Ishikawa (cell line): ENCODE measurements at regions not wholly inside any gene's neighbourhood (a gene's known extent, or its start where the extent isn't known, plus 50 kb on each side); places are given as distances from the start of the nearest gene placed in this dataset.

ENCODE experiments used
- CEBPB ChIP-seq: IDR thresholded peaks from 2 replicates; pipeline ENCODE4 v1.6.1; 2012
- CREB1 ChIP-seq: IDR thresholded peaks from 2 replicates; pipeline ENCODE4 v1.6.1; 2012; ENCODE audit warnings: low read depth
- EGR1 ChIP-seq: IDR thresholded peaks from 2 replicates; pipeline ENCODE4 v1.6.1; 2012
- EP300 ChIP-seq: IDR thresholded peaks from 2 replicates; pipeline ENCODE4 v1.6.1; 2012; ENCODE audit warnings: borderline replicate concordance
- FOXM1 ChIP-seq: IDR thresholded peaks from 2 replicates; pipeline ENCODE4 v1.6.1; 2012; ENCODE audit warnings: low read depth, borderline replicate concordance
- NFIC ChIP-seq: IDR thresholded peaks from 2 replicates; pipeline ENCODE4 v1.6.1; 2012
- RAD21 ChIP-seq: IDR thresholded peaks from 2 replicates; pipeline ENCODE4 v1.6.1; 2012; ENCODE audit warnings: low read depth
- REST ChIP-seq: IDR thresholded peaks from 2 replicates; pipeline ENCODE4 v1.6.1; 2012; ENCODE audit warnings: low read depth, mild to moderate bottlenecking
- TAF1 ChIP-seq: IDR thresholded peaks from 2 replicates; pipeline ENCODE4 v1.6.1; 2012; ENCODE audit warnings: low read depth, mild to moderate bottlenecking
- TCF12 ChIP-seq: IDR thresholded peaks from 2 replicates; pipeline ENCODE4 v1.6.1; 2012; ENCODE audit warnings: low read depth
- TEAD4 ChIP-seq: IDR thresholded peaks from 2 replicates; pipeline ENCODE4 v1.6.1; 2012
- YY1 ChIP-seq: IDR thresholded peaks from 2 replicates; pipeline ENCODE4 v1.6.1; 2012; ENCODE audit warnings: low read depth
- ZBTB7A ChIP-seq: IDR thresholded peaks from 2 replicates; pipeline ENCODE4 v1.6.1; 2012; ENCODE audit warnings: low read depth
- TF ChIP-seq, protein P1 (sequence below): IDR thresholded peaks from 2 replicates; pipeline ENCODE4 v1.6.1; 2012
- TF ChIP-seq, protein P2 (sequence below): IDR thresholded peaks from 2 replicates; pipeline ENCODE4 v1.6.1; 2012

DNA sequence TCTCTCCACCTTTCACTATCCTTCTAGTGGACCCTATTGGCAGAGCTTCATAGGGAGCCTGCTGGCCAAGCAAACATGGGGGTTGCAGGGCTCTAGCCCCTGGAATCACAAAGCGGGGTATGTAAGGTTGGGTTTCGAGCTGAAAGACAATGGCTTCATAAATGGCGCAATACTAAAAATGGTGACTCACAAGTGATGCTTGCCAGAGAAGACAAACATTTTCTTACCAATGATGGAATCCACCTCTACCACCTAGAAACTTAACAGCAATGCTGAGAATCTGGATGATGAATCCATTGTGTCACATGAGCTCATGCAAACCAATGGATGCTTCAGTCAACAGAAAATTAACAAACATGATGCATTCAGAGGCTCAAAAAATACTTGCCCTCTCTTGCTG is 375.3 kb upstream of the PSMD7 start:
- no peak for TF ChIP-seq CEBPB
- no peak for TF ChIP-seq NFIC
- TF ChIP-seq, protein P1, sequence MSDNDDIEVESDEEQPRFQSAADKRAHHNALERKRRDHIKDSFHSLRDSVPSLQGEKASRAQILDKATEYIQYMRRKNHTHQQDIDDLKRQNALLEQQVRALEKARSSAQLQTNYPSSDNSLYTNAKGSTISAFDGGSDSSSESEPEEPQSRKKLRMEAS: no peak
- TF ChIP-seq TEAD4: no peak
- no peak for TF ChIP-seq EP300
- no peak for TF ChIP-seq EGR1
- no peak for TF ChIP-seq ZBTB7A
- no peak for TF ChIP-seq REST
- no peak for TF ChIP-seq RAD21
- TF ChIP-seq TAF1: no peak
- no peak for TF ChIP-seq YY1
- no peak for TF ChIP-seq CREB1
- TF ChIP-seq, protein P2, sequence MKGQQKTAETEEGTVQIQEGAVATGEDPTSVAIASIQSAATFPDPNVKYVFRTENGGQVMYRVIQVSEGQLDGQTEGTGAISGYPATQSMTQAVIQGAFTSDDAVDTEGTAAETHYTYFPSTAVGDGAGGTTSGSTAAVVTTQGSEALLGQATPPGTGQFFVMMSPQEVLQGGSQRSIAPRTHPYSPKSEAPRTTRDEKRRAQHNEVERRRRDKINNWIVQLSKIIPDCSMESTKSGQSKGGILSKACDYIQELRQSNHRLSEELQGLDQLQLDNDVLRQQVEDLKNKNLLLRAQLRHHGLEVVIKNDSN: no peak
- TF ChIP-seq TCF12: no peak
- no peak for TF ChIP-seq FOXM1

- TF ChIP-seq EP300 (no peak), CREB1 (no peak), REST (no peak), TEAD4 (no peak)
- TF ChIP-seq, protein P2: no peak
Observed at GRCh38 chr16:73916829-73917594, 379.6 kb upstream of the PSMD7 start.

DNA sequence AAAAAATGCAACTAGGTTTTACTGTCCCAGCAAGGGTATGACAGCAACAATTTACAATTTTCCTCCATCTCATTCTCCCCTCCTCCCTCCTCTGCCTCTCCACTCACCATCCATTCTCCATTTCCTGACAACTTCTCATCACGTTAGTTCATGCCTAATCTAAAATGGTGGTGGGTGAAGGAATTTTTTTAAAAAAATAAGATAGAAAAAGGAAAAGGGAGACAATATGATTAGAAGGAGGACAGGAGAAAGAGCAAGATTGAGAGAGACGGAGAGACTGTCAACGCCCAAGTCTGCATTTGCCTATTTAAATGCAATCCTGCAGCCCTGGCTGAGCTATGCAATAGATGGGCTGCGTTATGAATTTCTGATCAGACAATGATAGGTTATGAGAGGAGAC is 380.7 kb upstream of the PSMD7 start:
- TF ChIP-seq NFIC: no peak
- TF ChIP-seq, protein P2: no peak
- TF ChIP-seq FOXM1: no peak
- no peak for TF ChIP-seq EP300
- no peak for TF ChIP-seq TCF12
- no peak for TF ChIP-seq TEAD4
- TF ChIP-seq ZBTB7A: no peak
- no peak for TF ChIP-seq TAF1
- no peak for TF ChIP-seq RAD21
- no peak for TF ChIP-seq YY1
- no peak for TF ChIP-seq REST
- no peak for TF ChIP-seq CREB1
- TF ChIP-seq, protein P1: no peak
- no peak for TF ChIP-seq EGR1
- no peak for TF ChIP-seq CEBPB

- no peak for TF ChIP-seq TCF12
- TF ChIP-seq EGR1: no peak
- TF ChIP-seq RAD21: no peak
- no peak for TF ChIP-seq REST
- TF ChIP-seq, protein P2: no peak
- TF ChIP-seq TAF1: no peak
- TF ChIP-seq CREB1: no peak
- TF ChIP-seq EP300: no peak
- no peak for TF ChIP-seq ZBTB7A
- TF ChIP-seq, protein P1: no peak
- TF ChIP-seq CEBPB: no peak
- no peak for TF ChIP-seq YY1
Observed at GRCh38 chr16:73915140-73915539, 381.5 kb upstream of the PSMD7 start.
